HG02678 (cell line): ENCODE measurements at regions not wholly inside any gene's neighbourhood (a gene's known extent, or its start where the extent isn't known, plus 50 kb on each side); places are given as distances from the start of the nearest gene placed in this dataset.

Experiments
- ATAC-seq: cut with Tn5 transposase; IDR thresholded peaks from one replicate; pipeline ENCODE4 v1.9.1; 2021; ENCODE audit warnings: mild to moderate bottlenecking, moderate library complexity; ENCODE audit not compliant: unreplicated experiment

GRCh38 chr20:39390186-39390585 lies 428.0 kb downstream of the DHX35 start:
- no peak for ATAC-seq

GRCh38 chr20:39381595-39381994 lies 419.5 kb downstream of the DHX35 start:
- no peak for ATAC-seq

GRCh38 chr20:39378776-39379175 lies 416.6 kb downstream of the DHX35 start:
- no peak for ATAC-seq

- ATAC-seq = no peak
Measured at GRCh38 chr20:39376788-39377187, 414.6 kb downstream of the DHX35 start.

- no peak for ATAC-seq
Measured at GRCh38 chr20:39364320-39364719, 402.2 kb downstream of the DHX35 start.

GRCh38 chr20:39359981-39360620 lies 398.0 kb downstream of the DHX35 start:
- no peak for ATAC-seq

- peak; percentile 82 for ATAC-seq
Measured at GRCh38 chr20:39358052-39358451, 395.9 kb downstream of the DHX35 start.

- ATAC-seq = no peak
Measured at GRCh38 chr20:39356908-39357307, 394.8 kb downstream of the DHX35 start.

- no peak for ATAC-seq
Measured at GRCh38 chr20:39349240-39349639, 387.1 kb downstream of the DHX35 start.

- no peak for ATAC-seq
Measured at GRCh38 chr20:39347626-39348025, 385.5 kb downstream of the DHX35 start.

- ATAC-seq = no peak
Measured at GRCh38 chr20:39342463-39342862, 380.3 kb downstream of the DHX35 start.

GRCh38 chr20:39338469-39339376 lies 376.6 kb downstream of the DHX35 start:
- ATAC-seq = peak; percentile 99

GRCh38 chr20:39333211-39333610 lies 371.1 kb downstream of the DHX35 start:
- ATAC-seq = no peak

GRCh38 chr20:39328347-39328746 lies 366.2 kb downstream of the DHX35 start:
- no peak for ATAC-seq

- ATAC-seq = no peak
Measured at GRCh38 chr20:39326050-39326449, 363.9 kb downstream of the DHX35 start.

- ATAC-seq = no peak
Measured at GRCh38 chr20:39318911-39319310, 356.8 kb downstream of the DHX35 start.

- no peak for ATAC-seq
Measured at GRCh38 chr20:39312676-39313075, 350.5 kb downstream of the DHX35 start.

GRCh38 chr20:39311851-39312506 lies 349.8 kb downstream of the DHX35 start:
- ATAC-seq = no peak

GRCh38 chr20:39310363-39310995 lies 348.3 kb downstream of the DHX35 start:
- no peak for ATAC-seq

- no peak for ATAC-seq
Measured at GRCh38 chr20:39309458-39309857, 347.3 kb downstream of the DHX35 start.

GRCh38 chr20:39302312-39302711 lies 340.2 kb downstream of the DHX35 start:
- ATAC-seq = no peak
